ENCODE measurements at regions not wholly inside any gene's neighbourhood (a gene's known extent, or its start where the extent isn't known, plus 50 kb on each side); places are given as distances from the start of the nearest gene placed in this dataset.

GRCh38 chr4:177509226-177509745 lies 67.0 kb upstream of the AGA start:
- TF ChIP-seq CTCF (IDR thresholded peaks at IDR 0.05) (no peak), EP300 (IDR thresholded peaks at IDR 0.05) (no peak), POLR2A (IDR thresholded peaks at IDR 0.05; ENCODE audit: low read depth) (no peak), POLR2AphosphoS5 (IDR thresholded peaks at IDR 0.05) (no peak)

Measured in esophagus muscularis mucosa (tissue), 4 donors.